COR-L47 (cell line): ENCODE measurements at regions not wholly inside any gene's neighbourhood (a gene's known extent, or its start where the extent isn't known, plus 50 kb on each side); places are given as distances from the start of the nearest gene placed in this dataset.

Source experiments
- DNase-seq: peaks from one replicate; lab custom pipeline; 2025; lab: John Stamatoyannopoulos, UW

GRCh38 chr4:187183346-187183745 is 459.7 kb upstream of the FAT1 start:
- no peak for DNase-seq

GRCh38 chr4:187183826-187184225 is 460.2 kb upstream of the FAT1 start:
- DNase-seq = no peak

GRCh38 chr4:187184508-187184907 is 460.9 kb upstream of the FAT1 start:
- peak; percentile 76 for DNase-seq

GRCh38 chr4:187188118-187188517 is 464.5 kb upstream of the FAT1 start:
- DNase-seq = no peak

GRCh38 chr4:187188741-187189140 is 465.1 kb upstream of the FAT1 start:
- DNase-seq = no peak

GRCh38 chr4:187190390-187190789 is 466.7 kb upstream of the FAT1 start:
- no peak for DNase-seq

- DNase-seq = no peak
Measured at GRCh38 chr4:187191676-187192075, 468.0 kb upstream of the FAT1 start.

- no peak for DNase-seq
Measured at GRCh38 chr4:187192266-187192665, 468.6 kb upstream of the FAT1 start.

- DNase-seq = no peak
Measured at GRCh38 chr4:187193141-187193540, 469.5 kb upstream of the FAT1 start.

- DNase-seq = no peak
Measured at GRCh38 chr4:187204389-187204918, 480.8 kb upstream of the FAT1 start.

- no peak for DNase-seq
Measured at GRCh38 chr4:187207931-187208330, 484.3 kb upstream of the FAT1 start.

GRCh38 chr4:187208651-187209050 is 485.0 kb upstream of the FAT1 start:
- no peak for DNase-seq

- DNase-seq = no peak
Measured at GRCh38 chr4:187209921-187210613, 486.4 kb upstream of the FAT1 start.

- DNase-seq = no peak
Measured at GRCh38 chr4:187212446-187213080, 488.9 kb upstream of the FAT1 start.

- no peak for DNase-seq
Measured at GRCh38 chr4:187215438-187215837, 491.8 kb upstream of the FAT1 start.

GRCh38 chr4:187218705-187219245 is 495.1 kb upstream of the FAT1 start:
- no peak for DNase-seq

GRCh38 chr4:187224560-187224959 is 500.9 kb upstream of the FAT1 start:
- DNase-seq = no peak

GRCh38 chr4:187227907-187228704 is 504.4 kb upstream of the FAT1 start:
- no peak for DNase-seq

GRCh38 chr4:187232196-187232595 is 508.5 kb upstream of the FAT1 start:
- no peak for DNase-seq

GRCh38 chr4:187232796-187233195 is 509.1 kb upstream of the FAT1 start:
- DNase-seq = no peak

- DNase-seq = no peak
Measured at GRCh38 chr4:187235456-187236170, 512.0 kb upstream of the FAT1 start.
